ENCODE measurements at regions not wholly inside any gene's neighbourhood (a gene's known extent, or its start where the extent isn't known, plus 50 kb on each side); places are given as distances from the start of the nearest gene placed in this dataset.

- no peak for DNase-seq (ENCODE audit: low read depth in 2 of 2)
These were observed 111.7 kb upstream of the RAB27B start for GRCh38 chr18:54716586-54716985.

- DNase-seq (ENCODE audit: low read depth in 2 of 2) = no peak
These were observed 110.4 kb upstream of the RAB27B start for GRCh38 chr18:54717673-54718407.

GRCh38 chr18:54718408-54718773 is 109.9 kb upstream of the RAB27B start:
- DNase-seq (ENCODE audit: low read depth in 2 of 2) = no peak

- no peak for DNase-seq (ENCODE audit: low read depth in 2 of 2)
These were observed 107.7 kb upstream of the RAB27B start for GRCh38 chr18:54720620-54721019.

- DNase-seq (ENCODE audit: low read depth in 2 of 2) = no peak
These were observed 102.1 kb upstream of the RAB27B start for GRCh38 chr18:54726143-54726542.

- DNase-seq (ENCODE audit: low read depth in 2 of 2) = no peak
These were observed 94.2 kb upstream of the RAB27B start for GRCh38 chr18:54734059-54734458.

GRCh38 chr18:54736981-54737380 is 91.3 kb upstream of the RAB27B start:
- DNase-seq (ENCODE audit: low read depth in 2 of 2) = no peak

- no peak for DNase-seq (ENCODE audit: low read depth in 2 of 2)
These were observed 90.3 kb upstream of the RAB27B start for GRCh38 chr18:54737986-54738385.

- no peak for DNase-seq (ENCODE audit: low read depth in 2 of 2)
These were observed 88.8 kb upstream of the RAB27B start for GRCh38 chr18:54739476-54739875.

- peak in 1 of 2 donors; percentile 2 for DNase-seq (ENCODE audit: low read depth in 2 of 2)
These were observed 88.0 kb upstream of the RAB27B start for GRCh38 chr18:54740136-54740846.

GRCh38 chr18:54742120-54742519 is 86.2 kb upstream of the RAB27B start:
- no peak for DNase-seq (ENCODE audit: low read depth in 2 of 2)

- no peak for DNase-seq (ENCODE audit: low read depth in 2 of 2)
These were observed 85.3 kb upstream of the RAB27B start for GRCh38 chr18:54742659-54743604.

- DNase-seq (ENCODE audit: low read depth in 2 of 2) = no peak
These were observed 84.7 kb upstream of the RAB27B start for GRCh38 chr18:54743605-54743995.

GRCh38 chr18:54749291-54749690 is 79.0 kb upstream of the RAB27B start:
- no peak for DNase-seq (ENCODE audit: low read depth in 2 of 2)

- no peak for DNase-seq (ENCODE audit: low read depth in 2 of 2)
These were observed 77.9 kb upstream of the RAB27B start for GRCh38 chr18:54750350-54750749.

- DNase-seq (ENCODE audit: low read depth in 2 of 2) = no peak
These were observed 76.1 kb upstream of the RAB27B start for GRCh38 chr18:54752185-54752584.

- no peak for DNase-seq (ENCODE audit: low read depth in 2 of 2)
These were observed 72.8 kb upstream of the RAB27B start for GRCh38 chr18:54755456-54755855.

- DNase-seq (ENCODE audit: low read depth in 2 of 2) = no peak
These were observed 65.9 kb upstream of the RAB27B start for GRCh38 chr18:54762386-54762785.

- no peak for DNase-seq (ENCODE audit: low read depth in 2 of 2)
These were observed 63.5 kb upstream of the RAB27B start for GRCh38 chr18:54764786-54765185.

- no peak for DNase-seq (ENCODE audit: low read depth in 2 of 2)
These were observed 62.5 kb upstream of the RAB27B start for GRCh38 chr18:54765636-54766375.

- no peak for DNase-seq (ENCODE audit: low read depth in 2 of 2)
These were observed 61.6 kb upstream of the RAB27B start for GRCh38 chr18:54766634-54767033.
